HG03135 (cell line): ENCODE measurements at regions not wholly inside any gene's neighbourhood (a gene's known extent, or its start where the extent isn't known, plus 50 kb on each side); places are given as distances from the start of the nearest gene placed in this dataset.
"Not testable (repeated sequence)": the region's sequence is repeated elsewhere in the genome, so short reads cannot be mapped to it uniquely, and the experiment has no call there.

Source experiments
- ATAC-seq: cut with Tn5 transposase; IDR thresholded peaks from one replicate; pipeline ENCODE4 v1.9.1; 2021; ENCODE audit warnings: mild to moderate bottlenecking, moderate library complexity; ENCODE audit not compliant: unreplicated experiment

DNA sequence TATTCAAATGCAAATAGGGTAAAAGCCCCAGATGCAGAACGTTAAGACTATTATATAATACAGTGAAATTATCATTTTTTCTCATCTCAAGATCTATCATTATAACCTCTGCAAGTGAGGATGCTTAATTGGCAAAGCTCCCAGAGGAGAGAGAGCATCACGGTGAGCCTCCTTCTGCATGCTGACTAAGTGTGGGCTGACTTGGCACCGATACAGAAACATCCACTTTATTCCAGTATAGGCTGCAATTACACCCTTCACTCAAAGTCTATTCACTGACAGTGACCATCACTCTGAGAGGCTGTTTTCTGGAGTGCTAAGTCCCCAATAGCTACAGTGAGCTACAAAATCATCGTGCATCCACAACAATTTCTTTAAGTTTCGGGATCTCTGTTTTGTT, 171.1 kb upstream of the NBPF9 start:
- ATAC-seq: not testable (repeated sequence)

DNA sequence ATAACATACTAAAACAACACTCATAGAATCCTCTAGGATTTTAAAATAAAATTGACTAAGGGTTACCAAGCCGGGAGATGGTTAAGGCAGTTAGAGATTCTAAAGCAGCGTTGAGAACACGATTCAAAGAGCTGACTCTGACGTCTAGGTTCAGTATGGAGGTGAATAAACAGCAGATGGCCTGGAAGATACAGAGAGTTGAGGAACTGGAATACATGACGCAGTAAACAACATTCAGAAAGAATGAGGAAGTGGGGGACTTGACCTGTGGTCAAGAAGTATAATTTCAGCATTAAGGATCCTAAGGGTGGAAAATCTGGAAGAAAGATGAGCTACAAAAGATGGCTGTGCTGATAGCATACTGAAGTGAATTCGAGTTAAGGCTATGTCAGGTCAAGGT, 172.5 kb upstream of the NBPF9 start:
- ATAC-seq: not testable (repeated sequence)

DNA sequence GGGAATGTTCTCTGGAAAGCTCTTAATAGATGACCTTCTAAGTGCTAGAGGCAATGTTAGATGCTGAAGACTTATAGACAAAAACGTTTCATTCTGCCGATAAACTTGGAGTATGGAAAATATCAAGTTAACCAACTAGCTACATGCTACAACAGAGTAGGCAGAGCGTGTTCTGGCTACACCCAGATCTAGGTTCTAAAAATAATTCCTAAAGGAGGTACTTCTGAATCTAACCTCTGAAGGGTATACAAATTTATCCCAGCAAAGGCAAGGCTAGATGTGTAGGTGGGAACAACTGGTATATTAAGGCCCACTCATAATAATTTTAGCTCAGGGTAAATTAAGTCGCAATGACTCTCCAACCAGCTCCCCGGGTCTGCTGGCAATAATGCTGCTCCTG, 173.1 kb upstream of the NBPF9 start:
- ATAC-seq: not testable (repeated sequence)

DNA sequence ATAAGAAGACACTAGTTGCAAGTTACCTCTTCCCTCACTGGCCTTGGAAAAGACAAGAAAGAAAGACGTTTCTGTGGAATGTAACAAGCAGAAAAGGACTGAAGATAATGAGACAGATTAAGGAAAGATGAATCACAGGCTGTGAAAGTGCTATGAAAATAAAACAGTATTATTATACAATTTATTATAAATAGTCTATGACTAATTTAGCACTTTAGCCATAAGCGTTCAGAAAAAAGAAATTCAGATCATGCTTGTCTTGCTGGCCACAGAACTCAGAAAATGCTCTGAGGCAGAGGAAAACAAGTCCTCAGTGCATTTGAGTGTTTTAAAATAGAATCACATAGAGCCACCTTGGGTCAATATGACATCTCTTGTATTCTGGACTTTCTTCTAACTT, 174.8 kb upstream of the NBPF9 start:
- ATAC-seq: not testable (repeated sequence)

DNA sequence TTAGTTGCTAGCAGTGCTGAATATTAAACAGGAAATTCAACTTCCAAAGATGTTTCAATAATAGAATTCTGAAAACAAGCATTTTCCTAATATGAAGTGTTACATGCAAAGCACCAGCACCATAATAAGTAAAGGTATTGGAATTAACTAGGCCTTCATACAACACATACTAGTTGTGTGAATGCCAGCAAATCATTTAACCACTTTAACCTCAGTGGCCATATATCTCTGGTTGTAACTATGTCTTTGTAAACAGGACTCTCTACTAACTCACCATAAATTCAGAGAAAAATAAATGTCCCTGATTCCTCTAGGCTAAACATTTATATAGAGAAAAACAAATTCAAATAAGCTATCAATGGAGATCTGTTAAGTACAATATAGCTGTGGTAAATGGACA, 175.7 kb upstream of the NBPF9 start:
- ATAC-seq: not testable (repeated sequence)

DNA sequence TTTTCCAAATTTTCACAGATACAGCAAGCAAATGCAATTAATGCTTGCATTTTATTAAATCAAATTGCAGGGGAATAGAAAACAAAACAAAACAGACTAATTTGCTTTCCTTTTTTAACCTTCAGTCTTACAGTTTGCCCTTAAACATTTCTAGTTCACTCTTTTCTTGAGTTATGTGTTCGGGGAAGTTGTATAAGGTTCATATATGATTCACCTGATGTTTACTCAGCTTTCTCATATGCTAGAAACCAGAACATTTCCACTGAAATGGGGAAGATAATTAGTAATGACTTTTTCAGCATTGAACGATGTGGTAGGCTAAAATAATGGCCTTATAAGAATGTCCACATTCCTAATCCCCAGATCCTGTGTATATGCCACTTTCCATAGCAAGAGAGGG, 176.2 kb upstream of the NBPF9 start:
- not testable (repeated sequence) for ATAC-seq

DNA sequence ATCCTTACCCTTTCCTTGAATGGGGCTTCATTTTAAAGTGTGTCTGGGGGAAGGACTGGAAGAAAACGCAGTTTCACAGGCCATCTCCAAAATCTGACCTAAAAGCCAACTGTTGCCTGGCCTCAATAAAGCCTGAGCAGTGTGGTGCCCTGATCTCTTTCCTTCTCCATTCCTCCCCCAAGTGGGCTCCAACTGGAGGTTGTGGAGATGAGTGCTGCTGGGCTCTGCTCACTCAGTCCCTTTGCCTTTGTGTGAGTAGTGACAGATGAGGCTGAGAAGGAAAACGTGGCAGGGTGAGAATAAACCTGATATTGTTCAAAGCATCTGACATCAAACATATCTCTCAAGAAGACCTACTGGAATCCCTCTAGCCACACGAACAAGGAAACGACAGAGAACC, 181.4 kb upstream of the NBPF9 start:
- not testable (repeated sequence) for ATAC-seq

DNA sequence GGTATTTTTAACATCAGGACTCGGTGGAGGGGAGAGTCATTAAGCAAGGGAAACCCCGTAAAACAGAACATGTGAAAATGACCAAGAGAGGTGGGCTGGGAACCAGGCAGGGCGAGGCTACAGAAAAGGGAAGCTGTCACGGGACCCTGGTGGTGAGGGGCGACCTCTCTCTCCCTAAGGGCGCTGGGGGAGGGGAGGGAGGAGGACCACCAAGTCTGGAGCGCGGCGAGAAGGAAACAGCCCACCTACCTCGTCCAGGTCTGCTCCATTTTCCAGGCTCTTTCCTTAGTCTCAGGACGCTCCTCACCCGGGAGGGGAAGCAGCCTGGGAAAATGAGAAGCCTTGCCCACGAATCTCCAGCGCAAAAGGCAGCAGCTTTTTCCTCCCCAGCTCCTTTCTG, 181.9 kb upstream of the NBPF9 start:
- not testable (repeated sequence) for ATAC-seq

DNA sequence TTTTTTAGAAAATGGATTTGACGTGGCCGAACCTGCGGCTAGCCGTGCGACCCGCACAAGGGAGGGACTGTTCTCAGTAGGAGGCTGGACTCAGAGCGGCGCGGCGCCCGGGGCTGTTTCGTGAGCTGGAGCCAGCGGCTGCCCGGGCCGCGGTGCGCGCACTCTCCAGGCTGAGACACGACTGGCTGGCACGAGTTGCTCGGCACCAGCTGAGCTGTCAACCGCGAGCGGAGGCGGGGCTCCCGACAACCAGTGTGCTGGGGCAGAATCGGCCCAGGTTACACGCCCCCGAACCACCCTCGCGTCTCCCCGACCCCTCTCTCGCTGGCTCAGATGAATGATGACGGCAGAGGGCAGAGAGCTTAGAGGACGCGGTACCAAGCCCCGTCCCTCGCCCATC, 182.3 kb upstream of the NBPF9 start:
- not testable (repeated sequence) for ATAC-seq

DNA sequence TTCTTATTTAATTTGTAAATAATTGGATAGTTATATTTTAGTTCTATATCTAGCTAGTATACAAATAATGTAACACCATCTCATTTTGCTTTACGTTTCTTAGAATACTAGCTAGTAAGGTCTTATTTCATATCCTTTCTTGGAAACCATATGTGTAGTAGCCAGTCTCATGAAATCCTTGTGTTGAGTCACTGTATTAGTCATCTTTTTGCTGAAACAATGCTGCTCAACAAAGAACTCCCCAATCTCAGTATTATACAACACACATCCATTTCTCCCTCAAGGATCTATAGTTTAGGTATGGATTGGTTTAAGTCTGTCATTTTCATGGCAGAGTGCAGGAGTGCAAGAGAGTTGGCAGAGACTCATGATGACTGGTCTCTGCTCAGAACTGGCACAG, 185.2 kb upstream of the NBPF9 start:
- not testable (repeated sequence) for ATAC-seq

DNA sequence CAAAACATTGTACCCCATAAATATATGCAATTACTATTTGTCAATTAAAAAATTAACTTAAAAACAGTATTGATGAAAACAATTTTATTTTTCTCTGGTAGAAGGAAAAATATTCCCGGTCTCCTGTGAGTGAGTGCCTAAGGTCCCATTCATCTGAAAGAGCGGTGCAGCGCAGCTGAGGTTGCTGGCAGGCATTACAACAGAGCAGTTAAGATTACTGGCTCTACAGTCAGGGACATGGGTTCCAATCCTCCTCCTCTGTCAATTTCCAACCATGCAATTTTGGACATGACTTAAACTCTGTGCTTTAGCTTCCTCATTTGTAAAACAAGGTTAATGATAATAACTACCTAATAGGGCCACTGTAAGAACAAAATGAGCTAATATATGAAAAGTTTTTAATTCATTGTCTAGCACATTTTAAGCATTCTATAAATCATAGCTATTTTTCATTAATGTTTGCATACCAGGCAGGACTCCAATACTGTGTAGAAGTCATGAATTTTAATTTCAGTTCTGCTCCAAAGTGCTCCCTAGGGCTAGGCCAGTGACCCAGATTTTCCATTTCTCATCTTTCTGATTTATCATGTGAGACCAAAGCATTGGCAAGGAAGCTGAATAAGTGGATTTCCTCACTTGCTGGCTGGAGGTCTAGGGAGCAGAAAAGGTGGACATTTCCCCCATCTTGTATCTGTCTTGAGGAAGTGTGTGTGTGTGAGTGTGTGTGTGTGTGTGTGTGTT, 174.2 kb upstream of the NBPF19 start:
- not testable (repeated sequence) for ATAC-seq

DNA sequence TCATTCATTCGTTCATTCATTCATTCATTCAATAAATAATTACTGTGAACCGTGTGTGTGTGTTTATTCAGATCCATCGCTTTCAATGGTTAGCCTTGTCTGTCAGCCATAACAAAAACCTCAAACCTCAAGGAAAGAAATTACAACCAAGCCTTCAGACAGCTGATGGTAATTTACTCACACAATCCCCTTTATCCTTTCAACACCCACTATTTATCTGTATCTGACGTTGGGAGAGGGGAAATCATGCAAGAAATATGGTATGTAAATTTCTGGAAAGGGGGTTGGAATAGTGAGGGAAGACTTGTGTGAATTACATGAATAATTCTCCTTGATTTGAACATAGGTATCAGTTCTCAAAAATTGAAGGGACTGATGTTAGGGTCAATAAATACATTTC, 173.6 kb upstream of the NBPF19 start:
- ATAC-seq: not testable (repeated sequence)

DNA sequence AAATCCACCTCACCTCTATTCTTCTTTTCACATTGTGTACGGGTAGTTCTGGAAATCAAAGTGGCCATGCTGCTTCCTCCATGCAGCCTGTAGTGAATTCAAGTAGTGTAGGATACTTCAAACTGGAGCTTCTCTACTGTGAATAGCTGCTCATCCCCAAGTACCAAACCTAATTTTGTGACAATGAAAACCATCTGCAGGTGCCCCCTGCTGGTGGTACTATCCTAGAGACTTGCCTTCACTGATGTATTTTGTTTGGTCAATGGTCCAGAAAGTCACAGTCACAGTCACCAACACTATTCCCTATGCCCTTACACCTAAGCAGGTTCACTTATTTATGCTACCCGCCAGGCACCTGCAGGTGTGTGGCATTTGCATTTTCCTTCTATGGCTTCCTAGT, 170.0 kb upstream of the NBPF19 start:
- ATAC-seq: not testable (repeated sequence)

DNA sequence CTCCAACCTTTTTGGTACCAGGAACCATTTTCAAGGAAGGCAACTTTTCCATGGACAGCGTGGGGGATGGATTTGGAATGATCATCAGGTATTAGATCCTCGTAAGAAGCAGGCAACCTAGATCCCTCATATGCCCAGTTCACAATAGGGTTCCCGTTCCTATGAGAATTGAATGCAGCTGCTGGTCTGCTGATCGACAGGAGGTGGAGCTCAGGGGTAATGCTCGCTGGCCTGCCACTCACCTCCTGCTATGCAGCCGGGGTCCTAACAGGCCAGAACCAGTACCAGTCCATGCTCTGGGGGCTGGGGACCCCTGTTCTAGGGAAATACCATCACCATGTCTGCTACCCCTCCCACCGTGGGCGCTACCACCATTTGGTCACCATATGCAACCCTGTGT, 167.2 kb upstream of the NBPF19 start:
- not testable (repeated sequence) for ATAC-seq

DNA sequence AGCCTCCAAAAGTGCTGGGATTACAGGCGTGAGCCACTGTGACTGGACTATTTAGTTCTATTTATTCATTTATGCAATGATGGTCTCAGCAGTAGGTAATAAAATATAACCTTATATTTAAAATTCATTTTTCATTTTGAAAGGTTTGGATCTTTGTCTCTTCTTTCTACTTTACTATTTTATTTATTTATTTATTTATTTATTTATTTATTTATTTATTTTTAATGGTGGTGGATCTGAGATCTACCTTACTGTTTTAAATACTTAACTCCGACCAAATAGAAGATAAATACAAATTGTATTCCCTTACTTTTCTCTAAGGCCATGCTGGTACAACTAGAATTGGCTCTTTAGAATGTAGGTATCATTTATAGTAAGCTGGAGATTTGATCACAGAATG, 159.9 kb upstream of the NBPF19 start:
- ATAC-seq: not testable (repeated sequence)

DNA sequence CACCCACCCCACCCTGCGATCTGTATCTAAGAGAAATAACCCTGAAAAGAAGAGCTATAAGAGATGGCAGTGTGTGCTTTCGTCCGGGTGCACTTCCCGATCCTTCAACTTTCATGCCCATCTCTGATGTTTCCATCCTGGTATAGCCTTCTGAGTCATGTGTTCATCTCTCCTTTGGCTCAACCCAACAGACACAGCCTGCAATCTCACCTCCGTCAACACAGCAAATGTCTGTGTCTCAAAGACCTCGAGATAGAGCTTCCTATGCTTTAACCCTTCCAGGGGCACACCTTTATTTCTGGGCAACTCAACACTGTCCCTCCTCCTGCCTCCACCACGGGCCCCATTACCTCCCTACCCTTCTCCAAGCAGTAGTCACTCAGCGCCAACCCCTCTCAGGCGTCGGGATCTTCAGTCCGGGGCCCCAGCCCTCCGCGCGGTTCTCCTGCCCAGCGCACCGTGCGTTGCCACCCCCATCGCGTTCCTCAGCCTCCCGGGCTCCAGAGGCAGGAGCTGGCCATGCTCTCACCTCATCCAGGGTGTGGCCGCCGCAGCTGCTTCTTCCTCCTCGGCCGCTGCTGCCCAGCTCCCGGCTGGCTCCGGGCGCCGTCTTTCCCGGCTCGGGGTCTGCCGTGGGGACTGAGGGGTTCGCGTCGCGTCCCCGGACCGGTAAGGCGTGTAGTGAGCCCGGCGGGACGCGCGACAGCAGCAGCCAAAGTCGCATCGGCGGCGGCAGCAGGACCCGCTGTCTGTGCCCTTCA, 153.7 kb upstream of the NBPF19 start:
- ATAC-seq: not testable (repeated sequence)

DNA sequence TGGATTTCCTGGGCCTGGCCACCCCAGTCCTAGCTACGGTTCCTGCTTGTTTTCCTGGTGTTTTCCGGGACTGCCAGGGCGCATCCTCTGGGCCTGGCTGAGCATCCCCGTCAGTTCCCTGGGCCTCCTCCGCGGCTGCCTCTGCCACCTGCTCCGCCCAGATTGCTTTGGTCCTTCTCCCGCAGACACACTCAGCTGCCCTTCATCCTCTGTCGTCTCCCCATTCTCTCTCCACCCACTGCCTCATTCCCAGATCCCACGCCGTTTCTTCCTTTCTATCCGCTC, 153.2 kb upstream of the NBPF19 start:
- ATAC-seq: not testable (repeated sequence)

DNA sequence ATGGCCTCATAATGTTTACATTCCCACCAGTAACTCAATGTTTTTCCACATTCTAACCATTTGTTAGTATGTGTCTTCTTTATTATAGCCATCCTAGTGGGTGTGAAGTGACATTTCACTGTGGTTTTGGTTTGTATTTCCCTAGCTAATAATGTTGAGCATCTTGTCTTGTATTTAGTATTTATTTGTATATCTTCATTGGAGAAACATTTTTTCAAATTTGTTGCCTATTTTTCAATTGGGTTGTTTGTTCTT, 144.8 kb upstream of the NBPF19 start:
- ATAC-seq: not testable (repeated sequence)

DNA sequence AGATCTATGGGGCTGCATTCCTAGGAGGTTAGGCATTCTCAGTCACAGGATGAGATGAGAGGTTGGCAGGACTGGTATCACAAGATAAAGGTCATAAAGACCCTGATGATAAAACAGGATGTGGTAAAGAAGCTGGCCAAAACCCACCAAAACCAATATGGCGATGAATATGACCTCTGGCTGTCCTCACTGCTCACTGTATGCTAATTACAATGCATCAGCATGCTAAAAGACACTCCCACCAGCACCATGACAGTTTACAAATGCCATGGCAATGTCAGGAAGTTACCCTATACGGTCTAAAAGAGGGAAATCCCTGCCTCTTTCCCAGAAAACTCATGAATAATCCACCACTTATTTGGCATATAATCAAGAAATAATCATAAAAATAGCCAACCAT, 138.8 kb upstream of the NBPF19 start:
- not testable (repeated sequence) for ATAC-seq

DNA sequence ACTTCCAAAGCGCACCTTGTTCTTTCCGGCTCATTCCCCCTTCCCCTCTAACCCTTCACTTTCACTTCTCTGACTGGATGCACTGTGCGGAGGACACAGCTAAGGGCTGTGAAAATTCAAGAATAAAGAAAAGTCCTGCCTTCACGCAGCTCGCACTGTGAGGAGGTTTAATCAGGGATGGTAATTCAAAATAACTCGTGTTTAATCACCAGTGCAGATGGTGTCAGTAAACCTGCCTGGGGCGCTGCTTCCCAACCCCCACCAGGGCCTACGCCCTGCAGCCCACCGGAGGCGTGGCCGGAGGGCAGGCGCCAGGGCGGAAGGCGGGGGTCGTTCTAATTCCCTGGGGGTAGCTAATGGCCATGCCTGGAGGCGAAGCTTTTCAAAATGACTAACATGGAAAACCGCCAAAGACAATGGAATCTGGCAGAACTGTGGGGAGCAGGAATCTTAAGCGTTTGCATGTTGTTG, 136.6 kb upstream of the NBPF19 start:
- not testable (repeated sequence) for ATAC-seq

DNA sequence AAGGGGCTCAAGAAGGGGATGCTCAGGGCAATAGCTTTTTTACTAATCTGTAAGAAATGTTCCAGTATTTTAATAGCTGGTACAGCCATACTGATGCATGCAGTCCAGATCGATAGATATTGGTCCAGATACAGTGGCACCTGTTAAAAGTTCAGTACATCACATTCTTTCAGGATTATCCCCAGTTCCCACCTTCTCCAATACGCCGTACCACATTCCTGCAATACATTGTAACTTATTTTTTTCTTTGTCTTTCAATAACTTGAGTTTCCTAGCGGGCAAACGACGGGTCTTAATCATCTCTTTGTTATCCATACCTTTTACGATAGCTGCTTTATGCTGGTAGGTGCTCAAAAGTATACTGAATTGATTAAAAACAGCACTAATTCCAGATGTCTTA, 136.1 kb upstream of the NBPF19 start:
- not testable (repeated sequence) for ATAC-seq

DNA sequence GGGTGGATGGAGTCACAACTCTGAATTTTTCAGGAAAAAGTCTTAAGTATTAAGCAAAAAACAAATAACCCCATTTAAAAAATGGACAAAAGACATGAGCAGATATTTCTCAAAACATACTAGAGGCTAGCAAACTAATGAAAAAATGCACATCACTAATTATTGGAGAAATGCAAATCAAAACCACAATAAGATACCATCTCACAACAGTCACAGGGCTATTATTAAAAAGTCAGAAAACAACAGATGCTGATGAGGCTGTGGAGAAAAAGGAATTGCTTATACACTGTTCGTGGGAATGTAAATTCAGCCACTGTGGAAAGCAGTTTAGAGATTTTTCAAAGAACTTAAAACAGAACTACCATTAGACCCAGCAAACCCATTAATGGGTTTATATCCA, 125.4 kb upstream of the NBPF19 start:
- not testable (repeated sequence) for ATAC-seq

DNA sequence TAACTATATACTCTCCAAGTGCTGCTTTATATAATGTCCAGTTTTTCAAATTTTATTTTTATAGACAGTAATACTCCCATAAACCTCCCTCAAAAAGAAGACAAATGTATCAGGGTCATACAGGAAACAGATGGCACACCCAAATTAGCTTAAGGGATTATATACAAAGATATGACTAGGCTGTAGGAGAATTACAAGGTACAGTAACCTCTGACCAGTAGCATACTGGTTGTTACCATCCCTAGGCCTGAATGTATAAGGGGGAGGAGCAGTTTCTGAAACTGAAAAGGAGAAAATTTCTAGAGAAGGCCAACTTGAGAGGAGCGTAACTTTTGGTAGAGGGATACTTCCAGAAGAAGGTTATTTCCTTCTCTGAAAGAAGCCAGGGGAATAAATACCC, 122.6 kb upstream of the NBPF19 start:
- not testable (repeated sequence) for ATAC-seq
